ENCODE measurements at regions not wholly inside any gene's neighbourhood (a gene's known extent, or its start where the extent isn't known, plus 50 kb on each side); places are given as distances from the start of the nearest gene placed in this dataset.

- H3K27ac ChIP-seq: no peak overlapping the region
- TF ChIP-seq POLR2A (IDR thresholded peaks at IDR 0.05) (no peak), EP300 (IDR thresholded peaks at IDR 0.05) (no peak), POLR2AphosphoS5 (IDR thresholded peaks at IDR 0.05) (no peak), CTCF (IDR thresholded peaks at IDR 0.05) (no peak)
- 71% methylated on average over 3 of the region's 3 CpGs for WGBS
- H3K9me3 ChIP-seq: no peaks in the 10 kb centered on the region
- H3K36me3 ChIP-seq: no peaks in the 10 kb centered on the region
- DNase-seq (ENCODE audit: low spot score in 2 of 2): no peak
- H3K4me3 ChIP-seq: no peak overlapping the region
- H3K27me3 ChIP-seq: no peaks in the 10 kb centered on the region
- H3K4me1 ChIP-seq: peaks cover 4% of the 10 kb centered on the region
Observed at GRCh38 chr18:44625386-44625785, 55.3 kb upstream of the SETBP1 start.

DNA sequence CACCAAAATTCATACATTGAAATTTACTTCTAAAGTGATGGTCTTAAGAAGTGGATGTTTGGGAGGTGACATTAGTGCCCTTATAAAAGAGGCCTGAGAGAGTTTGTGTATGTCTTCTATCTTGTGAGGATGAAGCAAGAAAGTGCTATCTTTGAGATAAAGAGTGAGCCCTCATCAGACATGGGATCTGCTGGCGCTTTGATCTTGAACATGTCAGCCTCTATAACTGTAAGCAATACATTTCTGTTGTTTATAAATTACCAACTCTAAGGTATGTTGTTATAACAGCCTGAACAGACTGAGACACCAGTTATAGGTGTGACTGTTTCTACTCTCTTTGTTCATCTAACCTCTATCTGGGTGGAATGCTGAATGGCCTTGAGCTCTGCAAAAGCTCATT, 54.5 kb upstream of the SETBP1 start:
- no peaks in the 10 kb centered on the region for H3K27me3 ChIP-seq
- no peaks in the 10 kb centered on the region for H3K36me3 ChIP-seq
- WGBS: 86% methylated on average over 1 of the region's 1 CpG
- no peak overlapping the region for H3K4me3 ChIP-seq
- no peak overlapping the region for H3K27ac ChIP-seq
- no peak for DNase-seq (ENCODE audit: low spot score in 2 of 2)
- no peaks in the 10 kb centered on the region for H3K9me3 ChIP-seq
- TF ChIP-seq POLR2A (IDR thresholded peaks at IDR 0.05) (no peak), POLR2AphosphoS5 (IDR thresholded peaks at IDR 0.05) (no peak), CTCF (IDR thresholded peaks at IDR 0.05) (no peak)
- H3K4me1 ChIP-seq: peaks cover 4% of the 10 kb centered on the region

DNA sequence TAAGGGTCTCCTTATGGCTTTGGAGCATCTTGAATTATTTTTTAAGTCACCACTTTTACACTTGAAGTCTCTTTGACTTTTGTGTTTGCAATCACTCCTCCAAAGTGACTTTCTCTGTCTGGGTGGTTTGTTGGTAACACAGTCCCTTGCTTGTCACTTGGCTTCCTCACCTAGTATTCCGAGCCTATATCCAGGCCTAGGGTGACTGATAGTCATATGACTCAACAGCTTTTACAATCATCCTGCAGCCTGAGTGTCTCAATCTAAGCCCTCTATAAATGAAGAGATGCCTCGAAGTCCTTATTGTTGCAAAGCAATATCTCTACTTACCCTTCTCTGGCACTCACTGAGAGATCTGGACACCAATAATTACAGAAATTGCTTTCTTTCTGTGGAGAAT, 53.9 kb upstream of the SETBP1 start:
- Histone ChIP-seq H3K36me3 (no peaks in the 10 kb centered on the region), H3K4me3 (no peak overlapping the region), H3K27me3 (no peaks in the 10 kb centered on the region), H3K4me1 (peaks cover 4% of the 10 kb centered on the region), H3K9me3 (no peaks in the 10 kb centered on the region), H3K27ac (no peak overlapping the region)
- WGBS: 87% methylated on average over 2 of the region's 2 CpGs
- TF ChIP-seq EP300 (IDR thresholded peaks at IDR 0.05) (no peak), POLR2A (IDR thresholded peaks at IDR 0.05) (no peak), CTCF (IDR thresholded peaks at IDR 0.05) (no peak), POLR2AphosphoS5 (IDR thresholded peaks at IDR 0.05) (no peak)
- DNase-seq (ENCODE audit: low spot score in 2 of 2): no peak

GRCh38 chr18:44627280-44627679, 53.4 kb upstream of the SETBP1 start:
- Histone ChIP-seq H3K27ac (no peak overlapping the region), H3K9me3 (no peaks in the 10 kb centered on the region), H3K4me1 (peaks cover 4% of the 10 kb centered on the region), H3K36me3 (no peaks in the 10 kb centered on the region), H3K4me3 (no peak overlapping the region), H3K27me3 (no peaks in the 10 kb centered on the region)
- no peak for DNase-seq (ENCODE audit: low spot score in 2 of 2)
- WGBS: 44% methylated on average over 3 of the region's 3 CpGs
- TF ChIP-seq POLR2AphosphoS5 (IDR thresholded peaks at IDR 0.05) (no peak), EP300 (IDR thresholded peaks at IDR 0.05) (no peak), POLR2A (IDR thresholded peaks at IDR 0.05) (no peak), CTCF (IDR thresholded peaks at IDR 0.05) (no peak)

DNA sequence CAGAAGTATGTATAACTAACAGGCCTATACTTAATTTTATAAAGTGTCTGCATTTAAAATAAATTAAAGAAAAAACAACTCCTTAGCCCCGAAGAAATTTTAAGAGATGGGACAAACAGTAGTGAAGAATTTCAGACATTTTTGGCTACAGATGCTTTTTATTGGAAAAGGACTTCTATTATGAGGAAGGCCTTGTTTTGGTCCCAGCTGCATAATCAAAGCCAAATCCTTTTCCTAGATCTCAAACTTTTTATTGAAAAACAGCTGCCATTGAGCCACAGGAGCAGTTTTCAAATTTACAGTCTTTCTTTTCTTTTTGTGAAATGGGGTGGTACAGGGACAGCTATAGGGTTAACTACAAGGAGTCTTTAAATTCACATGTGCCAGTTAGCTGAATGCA, 51.3 kb upstream of the SETBP1 start:
- Histone ChIP-seq H3K36me3 (no peaks in the 10 kb centered on the region), H3K4me1 (peaks cover 4% of the 10 kb centered on the region), H3K27ac (no peak overlapping the region), H3K9me3 (no peaks in the 10 kb centered on the region), H3K4me3 (no peak overlapping the region), H3K27me3 (no peaks in the 10 kb centered on the region)
- no peak for DNase-seq (ENCODE audit: low spot score in 2 of 2)
- WGBS: 48% methylated on average over 1 of the region's 1 CpG
- TF ChIP-seq POLR2A (IDR thresholded peaks at IDR 0.05): no peak
- TF ChIP-seq EP300 (IDR thresholded peaks at IDR 0.05): no peak
- no peak for TF ChIP-seq POLR2AphosphoS5 (IDR thresholded peaks at IDR 0.05)
- TF ChIP-seq CTCF (IDR thresholded peaks at IDR 0.05): no peak

All from suprapubic skin (tissue), 4 donors.